ENCODE measurements at regions not wholly inside any gene's neighbourhood (a gene's known extent, or its start where the extent isn't known, plus 50 kb on each side); places are given as distances from the start of the nearest gene placed in this dataset.

- Histone ChIP-seq H3K4me3 (no peak overlapping the region), H3K4me1 (no peaks in the 10 kb centered on the region), H3K27me3 (no peaks in the 10 kb centered on the region), H3K27ac (no peak overlapping the region), H3K36me3 (no peaks in the 10 kb centered on the region), H3K9me3 (no peaks in the 10 kb centered on the region)
- 79% methylated on average over 2 of the region's 2 CpGs for WGBS
- TF ChIP-seq EP300 (IDR thresholded peaks at IDR 0.05) (no peak), POLR2AphosphoS5 (IDR thresholded peaks at IDR 0.05) (no peak), POLR2A (IDR thresholded peaks at IDR 0.05) (no peak)
- TF ChIP-seq, protein P1, sequence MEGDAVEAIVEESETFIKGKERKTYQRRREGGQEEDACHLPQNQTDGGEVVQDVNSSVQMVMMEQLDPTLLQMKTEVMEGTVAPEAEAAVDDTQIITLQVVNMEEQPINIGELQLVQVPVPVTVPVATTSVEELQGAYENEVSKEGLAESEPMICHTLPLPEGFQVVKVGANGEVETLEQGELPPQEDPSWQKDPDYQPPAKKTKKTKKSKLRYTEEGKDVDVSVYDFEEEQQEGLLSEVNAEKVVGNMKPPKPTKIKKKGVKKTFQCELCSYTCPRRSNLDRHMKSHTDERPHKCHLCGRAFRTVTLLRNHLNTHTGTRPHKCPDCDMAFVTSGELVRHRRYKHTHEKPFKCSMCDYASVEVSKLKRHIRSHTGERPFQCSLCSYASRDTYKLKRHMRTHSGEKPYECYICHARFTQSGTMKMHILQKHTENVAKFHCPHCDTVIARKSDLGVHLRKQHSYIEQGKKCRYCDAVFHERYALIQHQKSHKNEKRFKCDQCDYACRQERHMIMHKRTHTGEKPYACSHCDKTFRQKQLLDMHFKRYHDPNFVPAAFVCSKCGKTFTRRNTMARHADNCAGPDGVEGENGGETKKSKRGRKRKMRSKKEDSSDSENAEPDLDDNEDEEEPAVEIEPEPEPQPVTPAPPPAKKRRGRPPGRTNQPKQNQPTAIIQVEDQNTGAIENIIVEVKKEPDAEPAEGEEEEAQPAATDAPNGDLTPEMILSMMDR (IDR thresholded peaks at IDR 0.05), result no peak
- no peak for DNase-seq (ENCODE audit: low spot score in 2 of 2)
These were observed 1067.6 kb upstream of the ACVR2A start for GRCh38 chr2:146777181-146777580.

DNA sequence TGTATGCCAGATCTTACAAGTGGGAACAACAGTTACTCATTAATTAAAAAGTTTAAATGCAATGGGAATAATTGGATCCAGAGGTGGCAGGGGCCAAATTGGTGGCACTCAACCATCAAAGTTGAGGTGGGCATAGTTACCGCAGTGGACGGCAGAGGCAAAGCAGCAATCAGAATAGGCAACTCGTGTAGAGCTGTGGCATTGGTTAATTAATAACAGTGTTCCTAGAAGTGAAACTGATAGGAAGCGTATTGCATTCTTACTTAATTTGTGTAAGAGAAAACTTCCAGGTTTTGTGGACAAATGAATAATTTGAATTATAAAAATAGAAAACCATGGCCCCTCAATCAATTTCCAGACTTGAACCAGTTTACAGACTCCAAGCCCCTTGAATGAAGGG is 1068.2 kb upstream of the ACVR2A start:
- no peak overlapping the region for H3K27ac ChIP-seq
- H3K36me3 ChIP-seq, result no peaks in the 10 kb centered on the region
- H3K4me1 ChIP-seq, result no peaks in the 10 kb centered on the region
- H3K4me3 ChIP-seq, result no peak overlapping the region
- H3K9me3 ChIP-seq, result no peaks in the 10 kb centered on the region
- TF ChIP-seq POLR2AphosphoS5 (IDR thresholded peaks at IDR 0.05), result no peak
- TF ChIP-seq, protein P1 (IDR thresholded peaks at IDR 0.05), result no peak
- TF ChIP-seq EP300 (IDR thresholded peaks at IDR 0.05), result no peak
- TF ChIP-seq POLR2A (IDR thresholded peaks at IDR 0.05), result no peak
- DNase-seq (ENCODE audit: low spot score in 2 of 2), result no peak
- 91% methylated on average over 4 of the region's 4 CpGs for WGBS
- H3K27me3 ChIP-seq, result no peaks in the 10 kb centered on the region

- TF ChIP-seq, protein P1 (IDR thresholded peaks at IDR 0.05), result no peak
- 29% methylated on average over 2 of the region's 2 CpGs for WGBS
- Histone ChIP-seq H3K27me3 (no peaks in the 10 kb centered on the region), H3K9me3 (no peaks in the 10 kb centered on the region), H3K36me3 (no peaks in the 10 kb centered on the region), H3K4me1 (no peaks in the 10 kb centered on the region), H3K27ac (no peak overlapping the region), H3K4me3 (no peak overlapping the region)
- DNase-seq (ENCODE audit: low spot score in 2 of 2), result no peak
These were observed 1073.3 kb upstream of the ACVR2A start for GRCh38 chr2:146771531-146771930.

- 79% methylated on average over 4 of the region's 4 CpGs for WGBS
- H3K27ac ChIP-seq, result no peak overlapping the region
- no peaks in the 10 kb centered on the region for H3K36me3 ChIP-seq
- no peak for TF ChIP-seq POLR2AphosphoS5 (IDR thresholded peaks at IDR 0.05)
- no peak for TF ChIP-seq EP300 (IDR thresholded peaks at IDR 0.05)
- TF ChIP-seq, protein P1 (IDR thresholded peaks at IDR 0.05), result no peak
- no peak for TF ChIP-seq POLR2A (IDR thresholded peaks at IDR 0.05)
- no peak overlapping the region for H3K4me3 ChIP-seq
- DNase-seq (ENCODE audit: low spot score in 2 of 2), result no peak
- H3K27me3 ChIP-seq, result no peaks in the 10 kb centered on the region
- H3K9me3 ChIP-seq, result no peaks in the 10 kb centered on the region
- H3K4me1 ChIP-seq, result no peaks in the 10 kb centered on the region
These were observed 1080.5 kb upstream of the ACVR2A start for GRCh38 chr2:146764301-146764700.

DNA sequence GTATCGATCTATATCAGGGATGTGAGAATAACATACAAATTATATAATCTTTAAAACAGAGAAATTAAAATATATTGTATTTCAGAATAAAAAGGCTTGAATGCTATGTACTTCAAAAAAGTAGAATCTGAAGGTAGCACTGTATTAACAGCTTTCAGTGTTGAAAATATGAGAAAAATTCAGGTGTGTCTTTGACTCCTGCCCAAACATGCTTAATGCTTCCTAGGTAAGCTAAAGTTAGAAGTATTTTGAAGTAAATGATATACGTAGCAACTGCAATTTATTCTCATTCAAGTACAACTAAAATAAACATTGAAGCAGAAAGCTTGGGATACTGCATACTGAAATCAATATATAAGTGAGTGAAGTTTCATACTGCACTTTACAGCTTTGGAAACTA is 1082.0 kb upstream of the ACVR2A start:
- WGBS, result 56% methylated on average over 2 of the region's 2 CpGs
- H3K4me1 ChIP-seq, result no peaks in the 10 kb centered on the region
- no peak overlapping the region for H3K27ac ChIP-seq

More for the DNA sequence above, 1082.0 kb upstream of the ACVR2A start:
- no peaks in the 10 kb centered on the region for H3K36me3 ChIP-seq
- no peaks in the 10 kb centered on the region for H3K9me3 ChIP-seq
- no peak overlapping the region for H3K4me3 ChIP-seq
- no peak for TF ChIP-seq POLR2AphosphoS5 (IDR thresholded peaks at IDR 0.05)
- TF ChIP-seq EP300 (IDR thresholded peaks at IDR 0.05), result no peak
- no peak for TF ChIP-seq POLR2A (IDR thresholded peaks at IDR 0.05)
- TF ChIP-seq, protein P1 (IDR thresholded peaks at IDR 0.05), result no peak
- H3K27me3 ChIP-seq, result no peaks in the 10 kb centered on the region
- DNase-seq (ENCODE audit: low spot score in 2 of 2), result no peak

Measured in suprapubic skin (tissue), 4 donors.